ENCODE measurements at regions not wholly inside any gene's neighbourhood (a gene's known extent, or its start where the extent isn't known, plus 50 kb on each side); places are given as distances from the start of the nearest gene placed in this dataset.

DNA sequence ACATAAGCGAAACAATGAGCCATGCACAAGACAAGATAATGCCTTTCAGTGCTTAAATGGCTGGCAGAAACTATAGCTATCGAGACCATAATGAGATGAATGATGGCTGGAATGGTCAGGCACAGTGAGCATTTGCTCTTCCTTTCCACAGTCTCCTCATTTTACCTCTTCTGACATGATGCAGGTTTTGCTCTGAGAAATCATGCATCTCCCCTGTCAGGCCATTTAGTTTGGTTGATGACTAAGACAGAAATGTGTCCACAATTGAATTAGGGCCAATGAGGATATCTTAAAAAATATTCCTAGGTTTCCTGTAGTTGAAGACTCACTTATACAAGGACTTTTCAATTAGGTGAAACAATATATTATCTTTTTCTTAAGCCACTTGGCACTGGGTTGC lies 475.1 kb downstream of the TMEM232 start:
- no peaks in the 10 kb centered on the region for H3K9me3 ChIP-seq (ENCODE audit: control insufficient read depth in 2 of 2, low read length in 2 of 2)
- DNase-seq: no peak
- H3K4me1 Mint-ChIP-seq: no peaks in the 10 kb centered on the region
- no peak overlapping the region for H3K4me3 ChIP-seq (ENCODE audit: low read depth, low read length)
- H3K27ac Mint-ChIP-seq: no peak overlapping the region
- peaks cover 4% of the 10 kb centered on the region for H3K27me3 Mint-ChIP-seq
- no peaks in the 10 kb centered on the region for H3K27me3 ChIP-seq (ENCODE audit: control insufficient read depth, insufficient read depth, low read length)
- no peak for ATAC-seq (ENCODE audit: low read depth in 2 of 2)
- no peaks in the 10 kb centered on the region for H3K36me3 ChIP-seq (ENCODE audit: control insufficient read depth, insufficient read depth, low read length)
- no peaks in the 10 kb centered on the region for H3K4me1 ChIP-seq (ENCODE audit: control insufficient read depth, insufficient read depth, low read length, poor library complexity, severe bottlenecking)
- H3K36me3 Mint-ChIP-seq: no peaks in the 10 kb centered on the region
- peaks cover 0 to 2% (median 0%) of the 10 kb centered on the region in 7 donors for H3K9me3 Mint-ChIP-seq
- no peak overlapping the region for H3K4me3 Mint-ChIP-seq
- H3K27ac ChIP-seq (ENCODE audit: insufficient read depth, low read length, poor library complexity, severe bottlenecking): no peak overlapping the region

DNA sequence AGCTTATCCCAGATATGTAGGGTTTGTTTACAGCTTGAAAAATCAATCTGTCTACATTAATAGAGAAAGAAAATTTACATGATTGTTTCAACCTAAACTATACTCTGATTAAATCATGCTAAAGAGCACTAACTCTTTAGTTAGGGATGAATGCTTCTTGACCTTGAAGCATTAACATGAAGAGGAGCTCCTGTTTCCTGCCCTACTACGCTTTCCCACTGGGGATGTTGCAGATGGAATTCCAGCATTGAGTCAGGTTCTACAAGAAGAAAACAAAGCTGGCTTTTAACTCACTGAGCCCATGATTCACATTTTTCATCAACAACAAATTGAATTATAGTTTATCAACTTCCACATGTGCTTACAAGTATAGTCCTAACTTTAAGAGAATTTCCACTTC lies 471.3 kb downstream of the TMEM232 start:
- Mint-ChIP-seq H3K27me3 (peaks cover 4% of the 10 kb centered on the region), H3K27ac (no peak overlapping the region), H3K4me3 (no peak overlapping the region), H3K9me3 (peaks cover 0 to 1% (median 0%) of the 10 kb centered on the region in 7 donors), H3K36me3 (no peaks in the 10 kb centered on the region), H3K4me1 (no peaks in the 10 kb centered on the region)
- H3K36me3 ChIP-seq (ENCODE audit: control insufficient read depth, insufficient read depth, low read length): no peaks in the 10 kb centered on the region
- DNase-seq (no peak), ATAC-seq (ENCODE audit: low read depth in 2 of 2) (no peak)
- H3K9me3 ChIP-seq (ENCODE audit: control insufficient read depth in 2 of 2, low read length in 2 of 2): no peaks in the 10 kb centered on the region
- H3K27me3 ChIP-seq (ENCODE audit: control insufficient read depth, insufficient read depth, low read length): no peaks in the 10 kb centered on the region
- H3K27ac ChIP-seq (ENCODE audit: insufficient read depth, low read length, poor library complexity, severe bottlenecking): no peak overlapping the region
- H3K4me1 ChIP-seq (ENCODE audit: control insufficient read depth, insufficient read depth, low read length, poor library complexity, severe bottlenecking): no peaks in the 10 kb centered on the region
- no peak overlapping the region for H3K4me3 ChIP-seq (ENCODE audit: low read depth, low read length)

GRCh38 chr5:110256298-110256697 lies 470.2 kb downstream of the TMEM232 start:
- H3K27ac ChIP-seq (ENCODE audit: insufficient read depth, low read length, poor library complexity, severe bottlenecking): no peak overlapping the region
- H3K36me3 ChIP-seq (ENCODE audit: control insufficient read depth, insufficient read depth, low read length): no peaks in the 10 kb centered on the region
- no peak for DNase-seq
- H3K4me1 ChIP-seq (ENCODE audit: control insufficient read depth, insufficient read depth, low read length, poor library complexity, severe bottlenecking): no peaks in the 10 kb centered on the region
- Mint-ChIP-seq H3K36me3 (no peaks in the 10 kb centered on the region), H3K9me3 (peaks cover 0 to 1% (median 0%) of the 10 kb centered on the region in 7 donors), H3K27me3 (peaks cover 4% of the 10 kb centered on the region), H3K27ac (no peak overlapping the region), H3K4me1 (no peaks in the 10 kb centered on the region), H3K4me3 (no peak overlapping the region)
- no peaks in the 10 kb centered on the region for H3K9me3 ChIP-seq (ENCODE audit: control insufficient read depth in 2 of 2, low read length in 2 of 2)
- no peaks in the 10 kb centered on the region for H3K27me3 ChIP-seq (ENCODE audit: control insufficient read depth, insufficient read depth, low read length)
- no peak for ATAC-seq (ENCODE audit: low read depth in 2 of 2)
- H3K4me3 ChIP-seq (ENCODE audit: low read depth, low read length): no peak overlapping the region

DNA sequence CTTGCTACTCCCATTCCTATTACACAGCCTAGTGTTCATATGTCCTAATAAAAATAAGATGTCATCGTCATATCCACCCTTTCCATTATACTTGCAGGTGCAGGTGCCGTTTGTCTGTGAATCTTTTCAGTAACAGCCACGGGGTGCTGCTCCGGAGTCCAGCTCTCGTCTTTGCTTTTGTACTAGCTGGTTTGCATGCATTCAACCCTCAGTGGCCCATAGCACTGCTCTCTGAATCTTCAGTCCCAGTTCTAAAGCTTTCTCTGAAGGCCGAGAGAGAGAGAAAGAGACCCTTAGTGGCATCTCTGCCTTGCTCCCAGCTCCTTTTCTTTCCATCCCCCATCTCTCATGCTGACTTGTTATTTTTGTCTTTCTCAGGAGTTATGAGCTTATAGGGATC lies 468.5 kb downstream of the TMEM232 start:
- H3K27ac Mint-ChIP-seq: no peak overlapping the region
- no peak overlapping the region for H3K4me3 Mint-ChIP-seq
- no peak overlapping the region for H3K27ac ChIP-seq (ENCODE audit: insufficient read depth, low read length, poor library complexity, severe bottlenecking)
- H3K9me3 Mint-ChIP-seq: peaks cover 0 to 1% (median 0%) of the 10 kb centered on the region in 7 donors
- H3K36me3 ChIP-seq (ENCODE audit: control insufficient read depth, insufficient read depth, low read length): no peaks in the 10 kb centered on the region
- H3K36me3 Mint-ChIP-seq: no peaks in the 10 kb centered on the region
- DNase-seq (no peak), ATAC-seq (ENCODE audit: low read depth in 2 of 2) (no peak)
- no peaks in the 10 kb centered on the region for H3K4me1 ChIP-seq (ENCODE audit: control insufficient read depth, insufficient read depth, low read length, poor library complexity, severe bottlenecking)
- H3K27me3 ChIP-seq (ENCODE audit: control insufficient read depth, insufficient read depth, low read length): no peaks in the 10 kb centered on the region
- H3K4me1 Mint-ChIP-seq: no peaks in the 10 kb centered on the region
- H3K9me3 ChIP-seq (ENCODE audit: control insufficient read depth in 2 of 2, low read length in 2 of 2): no peaks in the 10 kb centered on the region
- H3K4me3 ChIP-seq (ENCODE audit: low read depth, low read length): no peak overlapping the region
- peaks cover 1% of the 10 kb centered on the region for H3K27me3 Mint-ChIP-seq

DNA sequence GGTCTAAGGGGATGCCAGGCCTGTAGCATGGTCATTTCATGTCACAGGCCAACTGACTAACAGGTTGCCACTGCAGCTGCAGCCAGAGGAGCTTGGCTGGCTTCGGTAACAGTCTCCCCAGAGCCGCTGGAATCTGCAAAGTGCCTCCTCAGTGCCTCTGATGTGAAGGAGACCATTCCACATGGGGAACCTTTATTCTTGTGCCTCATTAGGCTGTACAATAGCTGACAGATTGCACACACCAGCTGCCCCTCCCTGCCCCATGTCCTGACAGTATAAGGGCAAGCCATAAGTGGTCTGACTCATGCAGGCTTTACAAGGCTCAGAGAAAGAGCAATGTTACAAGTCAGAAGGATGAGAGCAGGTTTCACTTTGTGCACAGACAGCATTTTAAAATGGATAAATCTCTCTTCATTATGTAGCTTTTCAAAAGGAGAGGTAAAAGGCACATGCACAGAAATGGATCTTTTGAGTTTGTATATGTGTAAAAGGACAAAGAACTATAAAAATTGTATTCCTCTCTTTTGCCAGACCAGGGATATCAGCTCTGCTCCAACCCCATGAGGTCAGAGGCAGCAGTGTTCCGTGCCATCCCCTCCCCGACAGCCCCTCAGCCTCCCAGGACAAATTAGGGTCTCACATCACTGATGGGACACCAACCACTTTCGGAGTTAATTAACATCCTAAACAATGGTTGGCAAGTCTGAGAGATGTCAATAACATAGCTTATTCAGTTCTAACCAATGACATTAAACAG lies 467.8 kb downstream of the TMEM232 start:
- Mint-ChIP-seq H3K9me3 (peaks cover 0 to 1% (median 0%) of the 10 kb centered on the region in 7 donors), H3K4me3 (no peak overlapping the region), H3K27me3 (no peaks in the 10 kb centered on the region), H3K4me1 (no peaks in the 10 kb centered on the region), H3K27ac (no peak overlapping the region), H3K36me3 (no peaks in the 10 kb centered on the region)
- no peaks in the 10 kb centered on the region for H3K4me1 ChIP-seq (ENCODE audit: control insufficient read depth, insufficient read depth, low read length, poor library complexity, severe bottlenecking)
- no peak for ATAC-seq (ENCODE audit: low read depth in 2 of 2)
- no peak for DNase-seq
- no peak overlapping the region for H3K4me3 ChIP-seq (ENCODE audit: low read depth, low read length)
- H3K27me3 ChIP-seq (ENCODE audit: control insufficient read depth, insufficient read depth, low read length): no peaks in the 10 kb centered on the region
- H3K27ac ChIP-seq (ENCODE audit: insufficient read depth, low read length, poor library complexity, severe bottlenecking): no peak overlapping the region
- H3K9me3 ChIP-seq (ENCODE audit: control insufficient read depth in 2 of 2, low read length in 2 of 2): no peaks in the 10 kb centered on the region
- H3K36me3 ChIP-seq (ENCODE audit: control insufficient read depth, insufficient read depth, low read length): no peaks in the 10 kb centered on the region

GRCh38 chr5:110262749-110263148 lies 463.7 kb downstream of the TMEM232 start:
- H3K4me3 Mint-ChIP-seq: no peak overlapping the region
- H3K4me3 ChIP-seq (ENCODE audit: low read depth, low read length): no peak overlapping the region

DNA sequence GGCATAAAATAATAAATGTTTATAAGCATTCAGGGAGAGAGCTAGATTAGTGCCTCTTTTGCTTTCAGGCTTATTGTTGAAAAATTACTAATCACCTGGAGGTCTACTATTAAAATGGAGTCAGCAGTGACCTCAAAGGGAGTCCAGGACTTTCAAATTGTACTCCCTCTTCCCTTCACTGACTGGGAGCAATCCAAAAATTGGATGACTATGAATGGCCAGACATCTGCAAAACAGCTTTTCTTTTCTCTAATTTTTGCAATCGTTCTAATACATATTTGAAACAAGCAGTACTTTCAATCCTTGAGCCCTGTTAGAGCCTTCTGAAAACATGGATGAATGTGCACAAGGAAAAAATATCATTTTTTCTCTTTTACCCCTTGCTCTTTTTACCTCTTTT lies 461.8 kb downstream of the TMEM232 start:
- Histone ChIP-seq H3K9me3 (ENCODE audit: control insufficient read depth in 2 of 2, low read length in 2 of 2) (no peaks in the 10 kb centered on the region), H3K27ac (ENCODE audit: insufficient read depth, low read length, poor library complexity, severe bottlenecking) (no peak overlapping the region), H3K36me3 (ENCODE audit: control insufficient read depth, insufficient read depth, low read length) (no peaks in the 10 kb centered on the region), H3K4me3 (ENCODE audit: low read depth, low read length) (no peak overlapping the region), H3K27me3 (ENCODE audit: control insufficient read depth, insufficient read depth, low read length) (no peaks in the 10 kb centered on the region), H3K4me1 (ENCODE audit: control insufficient read depth, insufficient read depth, low read length, poor library complexity, severe bottlenecking) (no peaks in the 10 kb centered on the region)
- Mint-ChIP-seq H3K27ac (no peak overlapping the region), H3K9me3 (no peaks in the 10 kb centered on the region), H3K4me1 (no peaks in the 10 kb centered on the region), H3K4me3 (no peak overlapping the region), H3K36me3 (no peaks in the 10 kb centered on the region), H3K27me3 (no peaks in the 10 kb centered on the region)
- DNase-seq: no peak
- no peak for ATAC-seq (ENCODE audit: low read depth in 2 of 2)

More at GRCh38 chr5:110262749-110263148, 463.7 kb downstream of the TMEM232 start:
- Histone ChIP-seq H3K36me3 (ENCODE audit: control insufficient read depth, insufficient read depth, low read length) (no peaks in the 10 kb centered on the region), H3K27ac (ENCODE audit: insufficient read depth, low read length, poor library complexity, severe bottlenecking) (no peak overlapping the region), H3K4me1 (ENCODE audit: control insufficient read depth, insufficient read depth, low read length, poor library complexity, severe bottlenecking) (no peaks in the 10 kb centered on the region), H3K9me3 (ENCODE audit: control insufficient read depth in 2 of 2, low read length in 2 of 2) (no peaks in the 10 kb centered on the region), H3K27me3 (ENCODE audit: control insufficient read depth, insufficient read depth, low read length) (no peaks in the 10 kb centered on the region)
- no peak overlapping the region for H3K27ac Mint-ChIP-seq
- ATAC-seq (ENCODE audit: low read depth in 2 of 2) (no peak), DNase-seq (no peak)
- H3K36me3 Mint-ChIP-seq: no peaks in the 10 kb centered on the region
- H3K4me1 Mint-ChIP-seq: no peaks in the 10 kb centered on the region
- peaks cover 0 to under 1% (median 0%) of the 10 kb centered on the region in 7 donors for H3K9me3 Mint-ChIP-seq
- no peaks in the 10 kb centered on the region for H3K27me3 Mint-ChIP-seq

DNA sequence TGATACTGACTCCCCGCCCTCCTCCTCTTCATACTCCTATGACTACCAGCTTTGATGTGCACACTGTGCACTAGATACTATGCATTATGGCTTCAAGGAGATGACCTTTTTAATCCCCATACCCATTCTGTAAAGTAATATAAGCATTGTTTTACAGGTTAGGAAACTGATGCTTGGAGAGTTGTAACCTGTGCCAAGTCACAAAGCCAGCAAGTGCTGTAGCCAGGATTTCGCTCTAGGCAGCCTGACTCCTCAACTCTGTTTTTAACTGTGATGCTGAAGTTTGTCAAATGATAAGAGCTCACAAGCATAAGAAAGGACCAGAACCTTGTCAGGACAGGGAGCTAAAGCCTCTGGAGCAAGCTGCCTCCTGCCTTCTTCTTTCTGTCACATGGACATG lies 461.3 kb downstream of the TMEM232 start:
- Mint-ChIP-seq H3K4me3 (no peak overlapping the region), H3K27me3 (no peaks in the 10 kb centered on the region), H3K36me3 (no peaks in the 10 kb centered on the region), H3K9me3 (no peaks in the 10 kb centered on the region), H3K4me1 (no peaks in the 10 kb centered on the region), H3K27ac (no peak overlapping the region)
- DNase-seq (no peak), ATAC-seq (ENCODE audit: low read depth in 2 of 2) (no peak)
- H3K27me3 ChIP-seq (ENCODE audit: control insufficient read depth, insufficient read depth, low read length): no peaks in the 10 kb centered on the region
- H3K4me1 ChIP-seq (ENCODE audit: control insufficient read depth, insufficient read depth, low read length, poor library complexity, severe bottlenecking): no peaks in the 10 kb centered on the region
- H3K36me3 ChIP-seq (ENCODE audit: control insufficient read depth, insufficient read depth, low read length): no peaks in the 10 kb centered on the region
- H3K27ac ChIP-seq (ENCODE audit: insufficient read depth, low read length, poor library complexity, severe bottlenecking): no peak overlapping the region
- no peaks in the 10 kb centered on the region for H3K9me3 ChIP-seq (ENCODE audit: control insufficient read depth in 2 of 2, low read length in 2 of 2)
- no peak overlapping the region for H3K4me3 ChIP-seq (ENCODE audit: low read depth, low read length)

Data from CD4-positive, CD25-positive, alpha-beta regulatory T cell (primary cell).